SK-MEL-5 (cell line): ENCODE measurements at regions not wholly inside any gene's neighbourhood (a gene's known extent, or its start where the extent isn't known, plus 50 kb on each side); places are given as distances from the start of the nearest gene placed in this dataset.

Experiments used
- DNase-seq: peaks from one replicate; pipeline ENCODE4 v3.0.0-alpha.2; 2016; ENCODE audit warnings: low read depth, low spot score
- in situ Hi-C: cut with HindIII; loops from 2 replicates; pipeline ENCODE4 v1.10.0; 2016; ENCODE audit warnings: low sequenced_read_pairs, high pct_unique_total_duplicates, low pct_unique_long_range_greater_than_20kb

DNA sequence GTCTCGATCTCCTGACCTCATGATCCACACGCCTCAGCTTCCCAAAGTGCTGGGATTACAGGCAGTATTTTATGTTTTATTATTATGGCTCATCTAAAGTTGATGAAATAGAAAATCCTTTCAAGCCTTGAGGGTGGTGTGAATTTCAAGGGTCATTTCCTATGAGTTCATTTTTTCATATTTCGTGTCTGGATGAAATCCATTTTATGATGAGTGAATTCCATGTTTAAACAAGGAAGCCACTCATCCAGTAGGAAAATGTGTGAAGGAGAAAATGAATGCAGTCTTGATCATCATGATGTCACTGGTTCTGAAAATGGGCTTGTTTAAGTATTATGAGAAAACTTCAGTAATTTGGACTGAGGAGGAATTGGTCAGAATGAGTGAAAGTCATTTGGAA lies 74.6 kb upstream of the ZSWIM6 start:
- in situ Hi-C loops, result no loop called here
- no peak for DNase-seq

DNA sequence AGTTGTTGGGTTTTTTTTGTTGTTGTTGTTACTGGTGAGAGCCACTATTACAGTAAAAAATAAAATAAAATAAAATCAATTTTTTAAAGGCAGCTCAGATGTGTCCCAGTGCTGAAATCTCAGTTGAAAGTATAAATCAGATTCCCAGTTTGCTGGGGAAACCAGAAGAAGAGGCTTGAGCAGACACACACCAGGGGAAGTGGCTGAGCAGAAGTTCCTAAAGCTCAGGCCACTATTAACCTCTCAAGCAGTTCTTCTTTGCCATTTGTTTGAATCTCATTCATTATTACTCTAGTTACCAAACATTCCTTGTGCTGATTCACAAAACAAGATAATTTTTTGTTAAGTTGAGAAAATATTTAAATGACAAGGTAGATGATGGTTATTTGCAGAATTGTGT lies 70.9 kb upstream of the ZSWIM6 start:
- DNase-seq, result no peak
- in situ Hi-C loops, result no loop called here

DNA sequence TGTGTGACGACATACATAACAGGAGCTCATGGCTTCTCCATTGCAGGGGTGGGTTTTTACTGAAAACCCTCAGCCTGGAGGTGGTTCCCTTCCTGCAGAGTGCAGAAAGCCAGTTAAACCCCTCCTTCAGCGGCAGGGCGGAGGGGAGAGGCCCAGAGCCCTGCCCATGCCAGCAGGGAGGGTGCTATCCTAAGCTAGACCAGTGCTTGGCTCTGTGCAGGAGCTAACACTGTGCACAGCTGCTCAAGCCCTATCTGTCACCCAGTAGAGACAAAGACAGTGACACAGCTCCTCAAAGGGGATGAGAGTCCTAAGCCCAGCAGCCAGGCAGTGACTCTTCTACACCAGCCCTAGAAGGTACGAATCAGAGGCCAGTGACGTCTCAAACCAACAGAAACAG lies 70.0 kb upstream of the ZSWIM6 start:
- in situ Hi-C loops, result no loop called here
- no peak for DNase-seq

DNA sequence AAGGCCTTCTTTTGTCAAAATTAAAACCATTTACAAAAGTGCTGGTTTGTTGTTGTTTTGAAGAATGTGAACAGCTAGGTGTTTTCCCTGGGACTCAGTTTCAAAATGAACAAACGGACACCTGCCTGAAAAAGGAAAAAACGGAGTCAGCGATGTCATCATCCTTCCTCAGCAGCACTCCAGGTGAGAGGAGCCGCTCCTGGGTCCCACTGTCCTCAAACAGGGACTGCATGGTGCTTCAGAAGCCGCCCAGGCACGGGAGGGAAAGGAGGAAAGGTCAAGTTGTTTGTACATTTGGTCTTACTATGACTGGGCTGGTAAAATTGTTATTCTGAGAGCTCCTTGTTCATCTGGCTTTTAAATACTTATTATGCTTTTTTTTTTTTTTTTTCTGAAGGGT lies 69.0 kb upstream of the ZSWIM6 start:
- in situ Hi-C loops, result no loop called here
- no peak for DNase-seq

DNA sequence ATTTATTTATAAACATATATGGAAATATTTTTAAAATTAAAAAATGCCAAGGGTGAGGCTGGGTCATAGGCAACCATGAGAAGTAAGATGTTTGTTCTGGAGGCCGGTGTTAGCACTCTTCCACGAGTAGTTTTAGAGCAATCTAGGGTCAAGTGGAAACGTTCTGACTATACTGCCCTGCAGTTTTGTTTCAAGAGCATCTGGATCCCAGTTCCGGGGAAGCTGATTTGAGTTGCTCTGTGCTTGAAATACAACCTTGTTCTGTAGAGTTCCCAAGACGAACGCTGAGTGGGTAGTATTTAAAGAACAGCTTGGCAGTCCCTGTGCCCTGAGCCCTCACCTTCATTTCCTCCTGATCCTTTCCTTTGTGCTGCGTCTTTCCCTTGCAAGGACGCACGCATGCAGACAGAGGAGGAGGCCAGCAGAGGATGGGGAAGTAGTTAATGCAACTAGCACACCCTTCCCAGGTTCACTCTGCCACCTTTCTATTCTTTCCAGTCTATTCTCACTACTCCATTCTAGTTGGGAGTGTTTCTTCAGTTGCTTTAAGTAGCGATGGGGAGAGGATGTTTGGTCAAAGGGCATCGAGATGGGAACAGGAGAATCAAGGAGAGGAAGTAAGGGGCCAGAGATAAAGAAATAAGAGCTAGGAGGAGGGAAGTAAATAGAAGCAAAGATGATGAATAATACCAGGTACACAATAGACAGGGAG lies 68.3 kb upstream of the ZSWIM6 start:
- DNase-seq, result no peak
- in situ Hi-C loops, result no loop called here

DNA sequence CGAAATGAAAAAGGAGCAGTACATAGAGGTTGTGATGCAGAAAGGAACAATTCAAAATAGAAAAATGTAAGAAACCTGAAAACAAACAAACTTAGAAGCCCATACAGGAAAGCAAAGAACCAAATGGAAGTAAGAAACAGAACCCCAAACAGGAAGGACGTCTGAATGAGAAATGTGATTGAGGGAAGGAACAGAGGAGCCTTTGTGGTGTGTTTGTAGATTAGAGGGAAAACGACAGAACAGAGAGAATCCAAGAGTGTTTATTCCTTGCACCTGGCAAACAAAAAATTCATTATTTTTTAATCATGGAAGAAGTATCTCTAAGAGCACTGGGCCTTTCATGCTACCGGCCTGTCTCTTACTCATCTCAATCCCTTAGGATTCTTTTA lies 67.8 kb upstream of the ZSWIM6 start:
- in situ Hi-C loops, result no loop called here
- DNase-seq, result peak; percentile 65

DNA sequence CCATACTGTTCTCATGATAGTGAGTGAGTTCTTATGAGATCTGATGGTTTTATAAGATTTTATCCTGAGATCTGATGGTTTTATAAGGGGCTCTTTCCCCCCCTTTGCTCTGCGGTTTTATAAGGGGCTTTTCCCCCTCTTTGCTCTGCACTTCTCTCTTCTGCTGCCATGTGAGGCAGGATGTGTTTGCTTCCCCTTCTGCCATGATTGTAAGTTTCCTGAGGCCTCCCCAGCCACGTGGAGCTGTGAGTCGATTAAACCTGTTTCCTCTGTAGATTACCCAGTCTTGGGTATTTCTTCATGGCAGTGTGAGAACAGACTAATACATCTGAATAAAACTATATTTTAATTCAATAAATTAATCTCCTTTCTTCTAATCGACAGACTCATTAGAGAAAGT lies 64.9 kb upstream of the ZSWIM6 start:
- no peak for DNase-seq
- in situ Hi-C loops, result no loop called here

DNA sequence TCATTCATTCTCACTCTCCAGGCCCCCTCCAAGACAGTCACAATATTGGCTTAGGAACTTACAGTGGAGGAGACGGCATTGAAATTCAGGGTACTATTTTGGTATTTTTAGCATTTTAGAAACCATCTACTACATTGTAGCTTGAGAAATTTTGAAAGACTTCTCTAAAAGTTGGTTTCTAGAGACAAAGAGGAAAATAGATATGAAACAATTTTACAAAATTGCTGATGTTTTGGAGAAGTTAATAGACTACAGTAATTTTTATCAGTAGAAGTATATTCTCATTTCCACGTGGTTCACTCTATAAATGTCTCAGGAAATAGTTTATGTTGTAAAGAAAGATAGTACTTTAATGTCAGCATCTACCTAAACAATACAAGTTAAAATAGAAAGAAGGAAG lies 63.2 kb upstream of the ZSWIM6 start:
- DNase-seq, result no peak
- in situ Hi-C loops, result no loop called here

DNA sequence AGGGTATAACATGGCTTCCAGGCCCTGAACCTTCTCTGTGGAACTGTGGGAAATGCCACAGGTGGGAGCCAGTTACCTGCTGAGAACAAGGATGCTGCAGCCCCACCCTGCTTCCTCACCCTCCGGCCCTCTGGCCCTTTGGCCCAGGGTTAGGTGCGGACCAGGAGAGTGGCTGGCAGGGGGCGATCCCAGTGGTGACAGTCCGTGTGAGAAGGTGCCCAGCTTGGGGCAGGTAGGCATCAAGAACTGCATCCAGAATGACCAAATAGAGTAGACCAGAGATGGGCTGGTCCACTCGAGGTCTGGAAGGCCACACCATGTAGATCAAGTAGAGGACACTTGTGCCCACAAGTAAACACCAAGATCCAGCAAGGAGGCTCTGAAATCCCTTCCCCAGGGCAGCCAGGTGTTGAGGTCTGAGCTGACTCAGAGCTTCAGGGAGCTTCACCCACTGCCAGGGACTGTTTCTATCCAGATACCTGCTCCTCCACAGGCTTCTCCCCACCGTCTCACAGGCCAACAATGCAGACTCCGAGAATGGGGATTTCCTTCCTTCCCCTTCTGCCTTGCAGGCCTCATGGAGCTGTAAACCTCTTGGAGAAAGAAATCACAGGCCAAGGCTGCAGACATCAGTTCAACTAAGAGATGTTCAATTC lies 61.4 kb upstream of the ZSWIM6 start:
- DNase-seq, result no peak
- in situ Hi-C loops, result no loop called here

DNA sequence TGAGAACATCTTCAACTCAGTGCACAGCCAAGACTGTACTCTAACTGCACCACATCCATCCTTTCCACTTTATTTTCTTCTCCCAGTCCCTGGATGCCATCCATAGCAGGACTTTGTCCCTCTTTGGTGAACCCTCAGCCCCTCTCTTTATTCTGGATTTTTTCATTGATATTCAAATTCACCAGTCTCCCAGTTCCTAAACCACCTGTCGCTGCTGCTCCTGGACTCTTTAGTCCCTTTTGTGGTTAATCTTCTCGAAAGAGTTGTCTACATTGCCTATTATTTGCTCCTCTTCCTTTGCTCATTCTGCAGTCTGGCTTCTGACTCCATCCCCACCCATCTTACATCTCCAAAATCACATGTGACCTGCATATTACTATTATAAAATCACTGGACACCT lies 59.4 kb upstream of the ZSWIM6 start:
- in situ Hi-C loops, result no loop called here
- DNase-seq, result no peak

DNA sequence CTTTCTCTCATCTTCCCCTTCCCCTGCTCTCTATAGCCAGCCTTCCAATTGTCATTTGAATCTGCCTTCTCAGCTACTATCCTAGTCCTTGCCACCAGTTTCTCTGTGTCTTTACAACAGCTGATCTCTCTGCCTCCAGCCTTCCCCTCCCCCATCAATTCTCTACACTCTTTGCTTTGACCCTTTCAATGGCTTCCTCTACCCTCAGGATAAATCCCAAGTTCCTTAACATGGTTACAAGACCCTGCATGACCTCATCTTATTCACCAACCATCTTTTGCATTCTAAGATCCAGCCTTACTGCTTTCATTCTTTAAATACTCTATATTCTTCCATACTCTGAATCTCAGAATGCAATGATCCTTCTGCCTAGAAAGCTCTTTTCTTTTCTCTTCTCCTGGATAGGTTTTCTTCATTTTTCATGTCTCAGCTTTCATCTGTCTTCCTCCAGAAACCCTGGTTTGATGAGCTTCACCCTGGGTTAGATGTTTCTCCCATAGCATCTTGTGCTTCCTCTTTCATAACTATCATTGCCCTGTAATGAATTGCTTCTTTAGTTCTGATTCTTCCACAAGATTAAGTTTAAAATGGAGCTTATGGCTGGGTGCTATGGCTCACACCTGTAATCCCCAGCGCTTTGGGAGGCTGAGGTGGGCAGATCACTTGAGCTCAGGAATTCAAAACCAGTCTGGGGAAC lies 58.6 kb upstream of the ZSWIM6 start:
- in situ Hi-C loops, result no loop called here
- DNase-seq, result no peak

DNA sequence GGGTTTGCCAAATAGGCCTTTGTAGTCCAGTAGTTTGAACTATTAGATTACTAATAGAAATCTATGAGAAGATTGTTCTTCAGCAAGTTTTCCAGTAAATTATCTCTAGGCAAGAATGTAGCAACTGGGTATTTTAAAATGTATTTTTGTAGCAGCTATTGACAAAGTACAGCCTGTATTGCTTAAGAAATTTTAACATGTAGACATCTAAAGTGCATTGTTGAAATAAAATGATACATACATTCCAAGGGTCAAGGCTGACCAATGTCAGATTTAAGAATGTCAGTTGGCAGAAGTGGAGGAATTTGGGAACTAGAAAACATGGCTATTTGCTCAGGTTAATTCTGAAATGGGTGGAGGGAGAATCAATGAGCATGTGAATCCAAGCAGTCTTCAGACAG lies 57.5 kb upstream of the ZSWIM6 start:
- DNase-seq, result no peak
- in situ Hi-C loops, result no loop called here

DNA sequence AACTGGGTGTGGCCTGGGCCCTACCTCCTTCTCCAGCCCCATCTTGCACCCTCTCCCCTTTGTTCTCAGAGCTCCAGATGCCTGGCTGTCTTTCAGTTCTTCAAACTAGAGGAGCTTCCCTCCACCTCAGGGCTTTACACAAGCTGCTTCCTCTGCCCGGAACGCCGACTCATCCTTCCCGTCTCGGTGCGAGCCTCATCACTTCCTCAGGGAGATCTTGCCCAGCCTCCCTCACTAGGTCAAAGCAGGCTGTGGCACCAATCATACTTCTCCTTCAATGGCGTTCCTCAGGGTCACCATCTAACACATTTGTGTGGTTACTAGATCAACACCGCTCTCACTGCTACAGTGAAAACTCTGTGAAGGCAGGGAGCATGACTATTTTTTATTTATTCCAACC lies 56.2 kb upstream of the ZSWIM6 start:
- in situ Hi-C loops, result no loop called here
- DNase-seq, result no peak

DNA sequence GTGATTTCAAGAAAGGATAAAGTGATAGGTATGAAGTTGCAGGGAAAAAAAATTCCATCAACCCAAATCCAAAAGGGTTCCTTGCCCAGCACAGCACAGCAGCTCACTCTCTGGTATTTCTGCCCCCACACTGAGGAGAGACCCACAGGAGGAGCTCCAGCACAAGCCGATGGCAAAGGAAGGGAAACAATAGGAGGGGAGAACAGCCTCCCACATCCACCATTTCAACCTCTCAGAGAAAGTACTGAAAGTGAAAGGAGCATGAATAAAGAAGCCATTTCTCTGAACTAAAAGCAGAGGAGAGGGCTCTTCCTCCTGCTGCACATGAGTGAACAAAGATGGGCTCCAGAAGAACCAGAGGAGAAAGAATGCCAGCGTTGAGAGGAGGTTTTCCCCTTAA lies 54.9 kb upstream of the ZSWIM6 start:
- DNase-seq, result peak; percentile 47
- in situ Hi-C loops, result no loop called here

DNA sequence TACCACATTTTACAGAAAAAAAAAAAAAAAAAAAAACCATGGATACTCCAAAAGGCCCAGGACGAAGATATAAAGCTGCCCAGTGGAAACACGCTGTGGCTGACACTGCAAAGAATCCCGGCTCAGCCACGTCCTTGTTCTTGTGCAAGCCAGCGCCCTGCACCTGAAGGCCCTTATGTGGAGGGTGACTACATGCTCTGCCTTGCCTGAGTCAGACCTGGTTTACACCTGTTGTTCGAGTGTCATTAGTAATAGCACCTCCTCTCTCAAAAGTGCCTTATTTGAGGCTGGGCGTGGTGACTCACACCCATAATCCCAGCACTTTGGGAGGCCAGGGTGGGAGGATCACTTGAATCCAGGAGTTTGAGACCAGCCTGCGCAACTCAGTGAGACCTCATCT lies 54.3 kb upstream of the ZSWIM6 start:
- in situ Hi-C loops, result no loop called here
- DNase-seq, result no peak

DNA sequence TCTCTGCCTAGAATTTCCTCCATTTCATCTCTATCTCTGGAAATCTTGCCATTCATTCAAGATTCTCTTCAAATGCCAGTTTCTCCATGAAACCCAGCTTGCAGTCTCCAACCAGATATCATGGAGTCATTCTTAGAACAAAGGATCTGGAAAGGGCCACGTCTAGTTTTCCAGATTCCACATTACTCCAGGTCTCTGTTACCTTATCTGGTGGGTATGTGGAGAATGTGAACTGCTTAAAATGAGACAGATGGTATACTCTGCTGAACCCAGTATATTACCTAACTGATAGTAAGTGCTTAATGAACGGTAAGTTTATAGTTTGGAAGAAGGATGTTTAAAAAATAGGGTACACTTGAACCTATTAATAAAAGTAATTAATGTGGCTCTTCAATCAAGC lies 52.3 kb upstream of the ZSWIM6 start:
- no peak for DNase-seq

DNA sequence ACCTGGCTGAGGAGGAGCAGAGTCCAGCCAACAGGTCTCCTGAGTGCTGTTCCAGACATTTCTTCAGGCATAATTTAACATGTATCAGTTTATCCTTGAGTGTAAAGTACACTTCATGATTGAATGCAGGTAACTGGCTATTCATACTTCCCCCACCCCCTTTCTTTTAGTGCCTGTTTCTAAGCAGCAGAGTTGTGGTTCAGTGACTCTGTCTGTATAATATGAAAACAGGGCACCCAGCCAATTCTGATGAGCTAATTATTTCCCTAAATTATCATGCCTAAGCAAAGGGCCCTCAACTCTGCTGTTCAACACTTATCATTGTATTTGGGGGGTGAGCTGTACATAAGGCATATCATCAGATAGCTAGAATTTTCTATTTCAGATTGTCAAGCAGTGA lies 51.9 kb upstream of the ZSWIM6 start:
- in situ Hi-C loops, result no loop called here
- DNase-seq, result no peak

More for the DNA sequence above, 52.3 kb upstream of the ZSWIM6 start:
- in situ Hi-C loops, result no loop called here

DNA sequence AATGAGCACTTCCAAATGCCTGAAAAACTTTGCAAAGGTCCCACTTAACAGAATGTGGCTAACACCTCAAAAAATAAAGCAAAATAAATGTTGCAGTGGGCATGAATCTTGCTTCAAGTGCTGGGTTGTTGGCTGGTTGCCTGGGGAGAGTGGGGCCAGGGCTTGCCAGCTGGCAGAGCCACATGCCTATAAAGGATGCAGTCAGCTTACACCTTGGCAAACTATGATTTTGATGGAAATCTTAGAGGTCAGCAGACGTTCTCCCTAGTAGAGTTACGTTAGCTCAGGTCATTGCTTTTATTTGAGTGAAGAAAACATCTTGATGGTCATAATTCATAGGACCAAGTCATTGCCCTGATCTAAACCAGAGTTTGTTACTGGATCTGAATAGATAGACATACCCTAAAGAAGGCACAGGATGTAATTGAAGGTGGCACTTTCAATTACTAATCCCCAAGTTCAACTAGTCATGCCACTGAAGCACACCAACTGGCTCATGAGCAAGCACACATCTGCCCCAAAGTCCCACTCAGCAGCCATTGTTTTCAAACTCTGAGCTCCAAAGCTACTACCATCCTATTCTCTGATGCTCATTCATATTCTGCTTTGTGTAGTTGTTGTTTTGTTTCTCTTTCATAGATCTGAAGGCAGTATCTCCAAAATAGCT lies 51.2 kb upstream of the ZSWIM6 start:
- DNase-seq, result no peak

DNA sequence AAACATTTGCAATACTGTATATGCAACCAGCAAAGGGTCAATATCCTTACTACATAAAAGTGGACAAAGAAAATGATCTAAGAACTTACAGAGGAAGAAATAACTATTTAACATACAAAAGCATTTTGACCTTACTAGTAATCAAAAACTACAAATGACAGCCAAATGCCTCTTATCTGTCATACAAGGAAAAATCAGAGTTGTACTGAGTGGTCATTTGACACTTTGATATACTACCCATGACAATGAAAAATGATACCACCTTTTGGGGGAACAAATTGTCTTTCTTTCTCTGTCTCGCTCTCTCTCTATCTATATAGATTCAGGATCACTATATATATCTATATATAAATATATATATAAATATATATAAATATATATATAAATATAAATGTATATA lies 50.4 kb upstream of the ZSWIM6 start:
- in situ Hi-C loops, result no loop called here
- DNase-seq, result no peak

More for the DNA sequence above, 51.2 kb upstream of the ZSWIM6 start:
- in situ Hi-C loops, result no loop called here
